Ovary (tissue), 3 donors: ENCODE measurements at regions not wholly inside any gene's neighbourhood (a gene's known extent, or its start where the extent isn't known, plus 50 kb on each side); places are given as distances from the start of the nearest gene placed in this dataset.

Experiments used
- EP300 ChIP-seq: sonication (generic); formaldehyde crosslinking; IDR thresholded peaks from one replicate; pipeline ENCODE4 v1.6.1; 2017; ENCODE audit warnings: antibody characterized with exemption
- POLR2A ChIP-seq: fragments of 450-650 bp; IDR thresholded peaks from one replicate; pipeline ENCODE4 v1.6.1; 2017; ENCODE audit warnings: antibody characterized with exemption, mild to moderate bottlenecking, moderate library complexity
- TF ChIP-seq, protein P1 (sequence below), 3 donors: fragments of 450-650 bp in 2 of 3; fragments of 200-600 bp in 1 of 3; IDR thresholded peaks; one replicate each; pipeline versions ENCODE4 v1.5.1 to v1.8.0; 2016 to 2022; ENCODE audit warnings: antibody characterized with exemption in 3 of 3, mild to moderate bottlenecking in 1 of 3
- donor health status: DM: no; HTN: no; CAD: no.

DNA sequence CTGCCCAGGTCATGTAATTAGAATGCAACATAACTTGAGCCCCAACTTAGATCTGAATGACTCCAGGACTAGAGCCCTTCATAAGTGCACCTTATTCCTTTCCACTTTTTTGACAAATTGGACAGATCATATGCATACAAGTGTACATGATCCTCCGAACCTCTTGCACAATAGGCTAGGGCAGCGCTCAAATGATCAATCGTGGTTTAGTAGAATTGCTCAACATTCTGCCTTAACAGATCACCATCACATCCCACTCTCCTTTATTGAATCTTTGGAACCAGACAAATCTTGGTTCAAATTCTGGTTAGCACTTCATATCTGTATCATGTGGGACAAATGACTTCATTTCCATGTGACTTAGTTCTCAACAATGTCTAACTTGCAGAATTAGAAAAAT is 106.8 kb upstream of the CDIN1 start:
- TF ChIP-seq POLR2A (no peak), EP300 (no peak)
- TF ChIP-seq, protein P1, sequence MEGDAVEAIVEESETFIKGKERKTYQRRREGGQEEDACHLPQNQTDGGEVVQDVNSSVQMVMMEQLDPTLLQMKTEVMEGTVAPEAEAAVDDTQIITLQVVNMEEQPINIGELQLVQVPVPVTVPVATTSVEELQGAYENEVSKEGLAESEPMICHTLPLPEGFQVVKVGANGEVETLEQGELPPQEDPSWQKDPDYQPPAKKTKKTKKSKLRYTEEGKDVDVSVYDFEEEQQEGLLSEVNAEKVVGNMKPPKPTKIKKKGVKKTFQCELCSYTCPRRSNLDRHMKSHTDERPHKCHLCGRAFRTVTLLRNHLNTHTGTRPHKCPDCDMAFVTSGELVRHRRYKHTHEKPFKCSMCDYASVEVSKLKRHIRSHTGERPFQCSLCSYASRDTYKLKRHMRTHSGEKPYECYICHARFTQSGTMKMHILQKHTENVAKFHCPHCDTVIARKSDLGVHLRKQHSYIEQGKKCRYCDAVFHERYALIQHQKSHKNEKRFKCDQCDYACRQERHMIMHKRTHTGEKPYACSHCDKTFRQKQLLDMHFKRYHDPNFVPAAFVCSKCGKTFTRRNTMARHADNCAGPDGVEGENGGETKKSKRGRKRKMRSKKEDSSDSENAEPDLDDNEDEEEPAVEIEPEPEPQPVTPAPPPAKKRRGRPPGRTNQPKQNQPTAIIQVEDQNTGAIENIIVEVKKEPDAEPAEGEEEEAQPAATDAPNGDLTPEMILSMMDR (IDR thresholded peaks at IDR 0.05), result no peak
